ENCODE measurements at regions not wholly inside any gene's neighbourhood (a gene's known extent, or its start where the extent isn't known, plus 50 kb on each side); places are given as distances from the start of the nearest gene placed in this dataset.

- no peak overlapping the region for H3K4me3 Mint-ChIP-seq
- H3K9me3 Mint-ChIP-seq = peaks cover 8% of the 10 kb centered on the region
- H3K4me1 Mint-ChIP-seq = no peaks in the 10 kb centered on the region
- H3K27ac Mint-ChIP-seq = no peak overlapping the region
- ATAC-seq (no peak), DNase-seq (ENCODE audit: low spot score in 2 of 2) (no peak)
- no peaks in the 10 kb centered on the region for H3K36me3 Mint-ChIP-seq
Observed at GRCh38 chr1:238491265-238491664, 600.5 kb upstream of the ZP4 start.

GRCh38 chr1:238489006-238489405 is 598.3 kb upstream of the ZP4 start:
- DNase-seq (ENCODE audit: low spot score in 2 of 2) = no peak
- H3K36me3 Mint-ChIP-seq = no peaks in the 10 kb centered on the region
- H3K27ac Mint-ChIP-seq = no peak overlapping the region
- no peaks in the 10 kb centered on the region for H3K4me1 Mint-ChIP-seq
- ATAC-seq = no peak
- no peak overlapping the region for H3K4me3 Mint-ChIP-seq
- H3K9me3 Mint-ChIP-seq = peaks cover 8% of the 10 kb centered on the region

- no peak for ATAC-seq
- Mint-ChIP-seq H3K36me3 (no peaks in the 10 kb centered on the region), H3K27ac (no peak overlapping the region), H3K4me1 (no peaks in the 10 kb centered on the region), H3K9me3 (peaks cover 8% of the 10 kb centered on the region), H3K4me3 (no peak overlapping the region)
- DNase-seq (ENCODE audit: low spot score in 2 of 2) = no peak
Observed at GRCh38 chr1:238488401-238488800, 597.7 kb upstream of the ZP4 start.

- H3K4me3 Mint-ChIP-seq = no peak overlapping the region
- no peak overlapping the region for H3K27ac Mint-ChIP-seq
- ATAC-seq = no peak
- H3K4me1 Mint-ChIP-seq = no peaks in the 10 kb centered on the region
- no peak for DNase-seq (ENCODE audit: low spot score in 2 of 2)
- H3K9me3 Mint-ChIP-seq = peaks cover 8% of the 10 kb centered on the region
- no peaks in the 10 kb centered on the region for H3K36me3 Mint-ChIP-seq
Observed at GRCh38 chr1:238487931-238488330, 597.2 kb upstream of the ZP4 start.

GRCh38 chr1:238485912-238486209 is 595.1 kb upstream of the ZP4 start:
- Mint-ChIP-seq H3K9me3 (peaks cover 11% of the 10 kb centered on the region), H3K4me3 (no peak overlapping the region), H3K27ac (no peak overlapping the region), H3K4me1 (no peaks in the 10 kb centered on the region), H3K36me3 (no peaks in the 10 kb centered on the region)
- no peak for ATAC-seq
- no peak for DNase-seq (ENCODE audit: low spot score in 2 of 2)

- no peak overlapping the region for H3K4me3 Mint-ChIP-seq
- H3K36me3 Mint-ChIP-seq = no peaks in the 10 kb centered on the region
- DNase-seq (ENCODE audit: low spot score in 2 of 2) (no peak), ATAC-seq (no peak)
- H3K4me1 Mint-ChIP-seq = no peaks in the 10 kb centered on the region
- peaks cover 11% of the 10 kb centered on the region for H3K9me3 Mint-ChIP-seq
- no peak overlapping the region for H3K27ac Mint-ChIP-seq
Observed at GRCh38 chr1:238485057-238485911, 594.6 kb upstream of the ZP4 start.

GRCh38 chr1:238484121-238484520 is 593.4 kb upstream of the ZP4 start:
- H3K9me3 Mint-ChIP-seq = peaks cover 14% of the 10 kb centered on the region
- H3K4me1 Mint-ChIP-seq = no peaks in the 10 kb centered on the region
- H3K4me3 Mint-ChIP-seq = no peak overlapping the region
- no peaks in the 10 kb centered on the region for H3K36me3 Mint-ChIP-seq
- H3K27ac Mint-ChIP-seq = no peak overlapping the region
- DNase-seq (ENCODE audit: low spot score in 2 of 2) (no peak), ATAC-seq (no peak)

- no peak for DNase-seq (ENCODE audit: low spot score in 2 of 2)
- Mint-ChIP-seq H3K4me3 (no peak overlapping the region), H3K4me1 (no peaks in the 10 kb centered on the region), H3K27ac (no peak overlapping the region), H3K36me3 (no peaks in the 10 kb centered on the region), H3K9me3 (peaks cover 8% of the 10 kb centered on the region)
- ATAC-seq = no peak
Observed at GRCh38 chr1:238476841-238477240, 586.1 kb upstream of the ZP4 start.

- DNase-seq (ENCODE audit: low spot score in 2 of 2) = no peak
Observed at GRCh38 chr1:238475712-238476111, 585.0 kb upstream of the ZP4 start.

GRCh38 chr1:238474263-238474662 is 583.5 kb upstream of the ZP4 start:
- Mint-ChIP-seq H3K27ac (no peak overlapping the region), H3K9me3 (peaks cover 3% of the 10 kb centered on the region), H3K4me1 (no peaks in the 10 kb centered on the region), H3K4me3 (no peak overlapping the region), H3K36me3 (no peaks in the 10 kb centered on the region)
- ATAC-seq = no peak
- DNase-seq (ENCODE audit: low spot score in 2 of 2) = no peak

More at GRCh38 chr1:238475712-238476111, 585.0 kb upstream of the ZP4 start:
- Mint-ChIP-seq H3K4me3 (no peak overlapping the region), H3K27ac (no peak overlapping the region), H3K4me1 (no peaks in the 10 kb centered on the region), H3K36me3 (no peaks in the 10 kb centered on the region), H3K9me3 (peaks cover 6% of the 10 kb centered on the region)
- no peak for ATAC-seq

- Mint-ChIP-seq H3K27ac (no peak overlapping the region), H3K4me1 (no peaks in the 10 kb centered on the region), H3K9me3 (peaks cover 8% of the 10 kb centered on the region), H3K36me3 (no peaks in the 10 kb centered on the region), H3K4me3 (no peak overlapping the region)
- DNase-seq (ENCODE audit: low spot score in 2 of 2) (no peak), ATAC-seq (no peak)
Observed at GRCh38 chr1:238469146-238469631, 578.5 kb upstream of the ZP4 start.

GRCh38 chr1:238468068-238468467 is 577.3 kb upstream of the ZP4 start:
- DNase-seq (ENCODE audit: low spot score in 2 of 2) (no peak), ATAC-seq (no peak)
- H3K4me3 Mint-ChIP-seq = no peak overlapping the region
- no peaks in the 10 kb centered on the region for H3K36me3 Mint-ChIP-seq
- H3K9me3 Mint-ChIP-seq = peaks cover 12% of the 10 kb centered on the region
- H3K4me1 Mint-ChIP-seq = no peaks in the 10 kb centered on the region
- no peak overlapping the region for H3K27ac Mint-ChIP-seq

- Mint-ChIP-seq H3K9me3 (peaks cover 15% of the 10 kb centered on the region), H3K36me3 (no peaks in the 10 kb centered on the region), H3K4me3 (no peak overlapping the region), H3K4me1 (no peaks in the 10 kb centered on the region), H3K27ac (no peak overlapping the region)
- no peak for ATAC-seq
- DNase-seq (ENCODE audit: low spot score in 2 of 2) = no peak
Observed at GRCh38 chr1:238466459-238466858, 575.7 kb upstream of the ZP4 start.

GRCh38 chr1:238465449-238465848 is 574.7 kb upstream of the ZP4 start:
- Mint-ChIP-seq H3K36me3 (no peaks in the 10 kb centered on the region), H3K27ac (no peak overlapping the region), H3K4me1 (no peaks in the 10 kb centered on the region), H3K4me3 (no peak overlapping the region), H3K9me3 (peaks cover 15% of the 10 kb centered on the region)
- DNase-seq (ENCODE audit: low spot score in 2 of 2) = no peak
- ATAC-seq = no peak

- H3K9me3 Mint-ChIP-seq = peaks cover 5% of the 10 kb centered on the region
- H3K4me3 Mint-ChIP-seq = no peak overlapping the region
- H3K36me3 Mint-ChIP-seq = no peaks in the 10 kb centered on the region
- DNase-seq (ENCODE audit: low spot score in 2 of 2) (no peak), ATAC-seq (no peak)
- H3K4me1 Mint-ChIP-seq = no peaks in the 10 kb centered on the region
- H3K27ac Mint-ChIP-seq = no peak overlapping the region
Observed at GRCh38 chr1:238458899-238459298, 568.2 kb upstream of the ZP4 start.

GRCh38 chr1:238457610-238458009 is 566.9 kb upstream of the ZP4 start:
- ATAC-seq = no peak
- Mint-ChIP-seq H3K4me1 (no peaks in the 10 kb centered on the region), H3K27ac (no peak overlapping the region), H3K9me3 (peaks cover 2% of the 10 kb centered on the region), H3K36me3 (no peaks in the 10 kb centered on the region), H3K4me3 (no peak overlapping the region)
- no peak for DNase-seq (ENCODE audit: low spot score in 2 of 2)

Data from stimulated activated effector memory CD8-positive, alpha-beta T cell treated with anti-CD3 and anti-CD28 coated beads, Interleukin-12 subunit alpha, Interleukin-12 subunit beta, amount 100 ng/mL, for 72 hours (primary cell).